Endothelial cell of umbilical vein (primary cell): ENCODE measurements at regions not wholly inside any gene's neighbourhood (a gene's known extent, or its start where the extent isn't known, plus 50 kb on each side); places are given as distances from the start of the nearest gene placed in this dataset.
"Not testable (repeated sequence)": the region's sequence is repeated elsewhere in the genome, so short reads cannot be mapped to it uniquely, and the experiment has no call there.

Experiments
- EZH2 ChIP-seq: IDR thresholded peaks from 2 replicates; pipeline ENCODE4 v1.6.1; 2012; ENCODE audit warnings: borderline replicate concordance, low read depth, mild to moderate bottlenecking, moderate library complexity, low read length, inconsistent platforms; ENCODE audit not compliant: severe bottlenecking
- TF ChIP-seq, protein P1 (sequence below), 2 donors: IDR thresholded peaks; 1 replicate in 1 of 2; 2 replicates in 1 of 2; pipeline ENCODE4 v1.5.1; 2011; ENCODE audit warnings: low read length in 2 of 2, mild to moderate bottlenecking in 2 of 2, moderate library complexity in 2 of 2, control low read depth in 1 of 2, inconsistent platforms in 1 of 2, low read depth in 1 of 2; ENCODE audit not compliant: insufficient read depth in 1 of 2; ENCODE audit errors: extremely low read depth in 1 of 2

DNA sequence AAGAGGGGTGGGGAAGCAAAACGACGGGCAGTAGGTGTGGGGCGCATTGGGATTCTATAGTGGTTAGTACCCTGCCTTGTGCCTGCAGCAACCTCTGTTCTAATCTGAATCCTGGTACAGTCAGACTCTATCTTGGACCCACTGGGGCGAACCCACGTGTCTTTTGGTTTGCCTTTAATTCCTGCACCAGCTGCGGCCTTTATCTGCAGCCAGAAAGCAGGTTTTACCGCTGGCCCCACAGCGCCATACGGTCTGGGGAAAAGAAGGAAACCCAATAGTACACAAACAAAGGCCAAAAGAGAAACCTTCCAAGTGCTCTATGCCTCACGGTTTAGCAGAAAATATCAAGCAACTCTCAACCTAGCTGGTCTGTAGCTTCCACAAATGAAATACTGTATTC, 118.2 kb downstream of the PPIAL4A start:
- TF ChIP-seq, protein P1, sequence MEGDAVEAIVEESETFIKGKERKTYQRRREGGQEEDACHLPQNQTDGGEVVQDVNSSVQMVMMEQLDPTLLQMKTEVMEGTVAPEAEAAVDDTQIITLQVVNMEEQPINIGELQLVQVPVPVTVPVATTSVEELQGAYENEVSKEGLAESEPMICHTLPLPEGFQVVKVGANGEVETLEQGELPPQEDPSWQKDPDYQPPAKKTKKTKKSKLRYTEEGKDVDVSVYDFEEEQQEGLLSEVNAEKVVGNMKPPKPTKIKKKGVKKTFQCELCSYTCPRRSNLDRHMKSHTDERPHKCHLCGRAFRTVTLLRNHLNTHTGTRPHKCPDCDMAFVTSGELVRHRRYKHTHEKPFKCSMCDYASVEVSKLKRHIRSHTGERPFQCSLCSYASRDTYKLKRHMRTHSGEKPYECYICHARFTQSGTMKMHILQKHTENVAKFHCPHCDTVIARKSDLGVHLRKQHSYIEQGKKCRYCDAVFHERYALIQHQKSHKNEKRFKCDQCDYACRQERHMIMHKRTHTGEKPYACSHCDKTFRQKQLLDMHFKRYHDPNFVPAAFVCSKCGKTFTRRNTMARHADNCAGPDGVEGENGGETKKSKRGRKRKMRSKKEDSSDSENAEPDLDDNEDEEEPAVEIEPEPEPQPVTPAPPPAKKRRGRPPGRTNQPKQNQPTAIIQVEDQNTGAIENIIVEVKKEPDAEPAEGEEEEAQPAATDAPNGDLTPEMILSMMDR (IDR thresholded peaks at IDR 0.05; ENCODE audit: extremely low read depth in 1 of 2, insufficient read depth in 1 of 2, low read depth in 1 of 2, low read length in 2 of 2): not testable (repeated sequence)
- peak; percentile 52 for TF ChIP-seq EZH2
